Jurkat, Clone E6-1 (cell line): ENCODE measurements at regions not wholly inside any gene's neighbourhood (a gene's known extent, or its start where the extent isn't known, plus 50 kb on each side); places are given as distances from the start of the nearest gene placed in this dataset.

Experiments used
- DNase-seq: peaks from one replicate; pipeline ENCODE4 v3.0.0-alpha.2; 2011; ENCODE audit warnings: low read depth, low spot score
- H3K4me3 ChIP-seq: 2 replicates; pipeline ENCODE4 v1.5.1; 2011; ENCODE audit warnings: mild to moderate bottlenecking, low read length, control low read depth, moderate library complexity

DNA sequence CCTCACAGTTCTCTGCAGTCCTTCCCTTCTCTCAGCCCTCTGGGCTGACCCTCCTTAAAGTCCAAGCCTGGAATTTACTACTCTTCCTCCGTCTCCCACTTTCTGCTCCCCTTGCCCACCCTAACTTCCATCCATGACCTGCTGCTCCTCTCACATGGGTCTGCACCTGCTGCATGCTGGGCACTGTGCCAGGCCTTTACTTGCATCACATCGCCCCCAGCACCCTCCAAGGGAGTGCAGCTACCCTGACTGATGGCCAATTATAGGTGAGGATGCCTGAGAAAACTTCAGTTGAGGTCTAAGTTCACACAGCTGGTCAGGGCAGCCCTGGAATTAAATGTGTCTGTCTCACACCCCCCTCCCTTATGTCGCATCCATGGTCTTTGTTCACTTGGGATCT lies 53.6 kb upstream of the ZPBP start:
- DNase-seq, result peak; percentile 46

DNA sequence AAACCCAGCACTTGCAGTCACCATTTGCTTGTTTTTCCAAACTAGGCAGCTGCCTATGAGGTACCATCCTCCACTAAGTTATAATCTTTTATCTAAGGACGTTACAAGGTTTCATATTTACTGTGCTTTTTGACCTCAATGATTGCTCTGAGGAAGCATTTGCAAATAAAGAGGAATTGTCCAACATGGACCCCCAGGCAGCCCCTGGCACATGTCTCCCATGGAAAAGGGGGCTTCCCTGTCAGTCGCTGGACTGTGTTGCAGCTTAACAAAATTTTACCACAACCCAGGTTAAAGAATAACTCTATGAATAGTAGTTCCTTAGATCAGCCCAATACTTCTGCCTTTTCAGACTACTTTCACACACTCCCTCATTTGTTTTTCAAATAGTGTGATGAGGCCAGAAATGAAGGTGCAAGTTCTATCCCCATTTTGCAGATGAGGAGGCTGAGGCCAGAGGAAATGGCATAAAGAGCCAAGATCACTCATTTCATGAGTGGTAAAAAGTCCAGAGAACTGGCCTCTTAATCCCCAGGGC lies 52.8 kb upstream of the ZPBP start:
- no peak for DNase-seq
- H3K4me3 ChIP-seq, result no peak overlapping the region

More for the DNA sequence above, 53.6 kb upstream of the ZPBP start:
- no peak overlapping the region for H3K4me3 ChIP-seq

DNA sequence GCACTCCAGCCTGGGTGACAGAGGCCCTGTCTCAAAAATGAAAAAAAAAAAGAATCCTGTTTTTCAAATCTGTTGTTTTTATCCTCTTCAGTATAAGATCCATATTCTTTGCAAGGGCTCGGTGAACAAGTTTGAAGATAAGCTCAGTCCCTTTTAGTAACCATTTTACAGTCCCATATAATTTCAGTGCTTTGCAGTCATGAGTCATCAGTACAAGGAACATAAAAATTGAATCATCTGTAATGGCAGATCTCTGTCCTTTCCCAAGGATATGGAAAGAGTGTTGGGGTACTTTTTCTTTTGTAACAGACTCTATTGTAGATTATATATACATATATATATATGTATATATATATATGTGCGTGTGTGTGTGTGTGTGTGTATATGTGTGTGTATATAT lies 52.2 kb upstream of the ZPBP start:
- no peak for DNase-seq

More for the DNA sequence above, 52.2 kb upstream of the ZPBP start:
- no peak overlapping the region for H3K4me3 ChIP-seq
